A549 (cell line): ENCODE measurements at regions not wholly inside any gene's neighbourhood (a gene's known extent, or its start where the extent isn't known, plus 50 kb on each side); places are given as distances from the start of the nearest gene placed in this dataset.

Source experiments
- ATAC-seq, 2 experiments: fragments of 200-7000 bp in 1 of 2; fragments of >200 bp in 1 of 2; cut with Nextera tagmentation in 1 of 2; cut with Tn5 transposase in 1 of 2; 3 replicates each; pipeline versions ENCODE4 v1.8.0 to v1.9.1; 2018 to 2020; ENCODE audit warnings: mild to moderate bottlenecking in 1 of 2, moderate library complexity in 1 of 2
- CTCF ChIA-PET: fragments of 300-600 bp; sonication (Branson Sonifier 250); formaldehyde crosslinking; extraction: SDS; loops from one replicate; lab custom pipeline; 2021; ENCODE audit warnings: antibody characterized with exemption, inconsistent platforms; lab: Yijun Ruan, JAX
- POLR2A ChIA-PET: fragments of 350-600 bp; formaldehyde crosslinking; extraction: SDS; loops from one replicate; lab custom pipeline; 2021; ENCODE audit warnings: antibody characterized with exemption, inconsistent platforms; lab: Yijun Ruan, JAX
- DNase-seq, 2 experiments: peaks; one replicate each; pipeline versions ENCODE4 v3.0.0 to v3.0.0-alpha.2; 2011 to 2016; ENCODE audit warnings: low read depth in 1 of 2, low spot score in 1 of 2
- FAIRE-seq: peaks from 2 replicates; lab custom pipeline; 2011; peaks lifted over from hg19 to GRCh38; lab: Jason Lieb, UNC
- H3K27ac ChIP-seq, 2 experiments: fragments of >200 bp; sonication (Bioruptor Twin); formaldehyde crosslinking; 3 replicates each; pipeline ENCODE4 v1.5.1; 2016 to 2017
- H3K4me1 ChIP-seq: fragments of >200 bp; sonication (Bioruptor Twin); formaldehyde crosslinking; 3 replicates; pipeline ENCODE4 v1.6.1; 2016
- H3K4me2 ChIP-seq: fragments of >200 bp; sonication (Bioruptor Twin); formaldehyde crosslinking; 3 replicates; pipeline ENCODE4 v1.6.1; 2016
- H3K4me3 ChIP-seq: fragments of >200 bp; sonication (Bioruptor Twin); formaldehyde crosslinking; 3 replicates; pipeline ENCODE4 v1.5.1; 2016
- H3K9me3 ChIP-seq: fragments of >200 bp; sonication (Bioruptor Twin); formaldehyde crosslinking; 3 replicates; pipeline ENCODE4 v1.6.1; 2016
- CBX2 ChIP-seq: fragments of 200-600 bp; sonication (generic); IDR thresholded peaks from 2 replicates; pipeline ENCODE4 v1.6.1; 2016; ENCODE audit warnings: low read depth, mild to moderate bottlenecking, borderline replicate concordance
- CHD2 ChIP-seq: fragments of 150-350 bp; IDR thresholded peaks from 2 replicates; pipeline ENCODE4 v1.6.1; 2014; ENCODE audit warnings: low read length; ENCODE audit not compliant: partially characterized antibody
- ELK1 ChIP-seq: fragments of 150-350 bp; IDR thresholded peaks from 2 replicates; pipeline ENCODE4 v1.6.1; 2014; ENCODE audit warnings: low read depth, mild to moderate bottlenecking, low read length
- EP300 ChIP-seq, 2 experiments: fragments of >200 bp; sonication (Bioruptor Twin); formaldehyde crosslinking; IDR thresholded peaks; 2 replicates in 1 of 2; 3 replicates in 1 of 2; pipeline ENCODE4 v1.6.1; 2016 to 2017
- FOSB ChIP-seq: fragments of 250-450 bp; sonication (Bioruptor Pico); IDR thresholded peaks from 2 replicates; pipeline ENCODE4 v1.5.0; 2020; ENCODE audit warnings: mild to moderate bottlenecking, moderate library complexity
- FOXS1 ChIP-seq: fragments of 250-450 bp; sonication (Bioruptor Pico); IDR thresholded peaks from 2 replicates; pipeline ENCODE4 v1.5.0; 2020; ENCODE audit warnings: mild to moderate bottlenecking, moderate library complexity
- HDAC2 ChIP-seq: fragments of 200-600 bp; sonication (generic); IDR thresholded peaks from 2 replicates; pipeline ENCODE4 v1.6.1; 2016
- HMGXB4 ChIP-seq: fragments of 250-450 bp; sonication (Bioruptor Pico); IDR thresholded peaks from 2 replicates; pipeline ENCODE4 v1.5.0; 2021; ENCODE audit warnings: mild to moderate bottlenecking, moderate library complexity, borderline replicate concordance
- HOXA7 ChIP-seq: fragments of 250-450 bp; sonication (Bioruptor Pico); IDR thresholded peaks from 2 replicates; pipeline ENCODE4 v1.5.0; 2020; ENCODE audit warnings: mild to moderate bottlenecking, moderate library complexity
- HOXB5 ChIP-seq: fragments of 250-450 bp; sonication (Bioruptor Pico); IDR thresholded peaks from 2 replicates; pipeline ENCODE4 v1.5.0; 2020; ENCODE audit warnings: mild to moderate bottlenecking, moderate library complexity
- JUN ChIP-seq, 2 experiments: fragments of >200 bp; sonication (Bioruptor Twin); formaldehyde crosslinking; IDR thresholded peaks; 2 replicates in 1 of 2; 3 replicates in 1 of 2; pipeline ENCODE4 v1.6.1; 2016 to 2017
- MAZ ChIP-seq: fragments of 150-350 bp; IDR thresholded peaks from 2 replicates; pipeline ENCODE4 v1.6.1; 2014; ENCODE audit warnings: antibody characterized with exemption, low read depth, low read length, borderline replicate concordance
- MYC ChIP-seq: IDR thresholded peaks from 2 replicates; pipeline ENCODE4 v1.6.1; 2012; ENCODE audit warnings: mild to moderate bottlenecking, inconsistent platforms, low read length, improper control_type of control experiment, borderline replicate concordance
- NR3C1 ChIP-seq: fragments of >200 bp; sonication (Bioruptor Twin); formaldehyde crosslinking; IDR thresholded peaks from 3 replicates; pipeline ENCODE4 v1.6.1; 2017
- POLR2AphosphoS2 ChIP-seq: conservative IDR thresholded peaks from 2 replicates; pipeline ENCODE4 v1.6.1; 2012; ENCODE audit warnings: low read length, improper control_type of control experiment, inconsistent platforms
- RAD21 ChIP-seq, 2 experiments: fragments of >200 bp in 1 of 2; sonication (Bioruptor Twin) in 1 of 2; formaldehyde crosslinking in 1 of 2; IDR thresholded peaks in 1 of 2; conservative IDR thresholded peaks in 1 of 2; 2 replicates in 1 of 2; 3 replicates in 1 of 2; pipeline ENCODE4 v1.6.1; 2012 to 2018; ENCODE audit warnings: inconsistent platforms in 1 of 2
- RCOR1 ChIP-seq: fragments of 150-350 bp; IDR thresholded peaks from 2 replicates; pipeline ENCODE4 v1.6.1; 2014; ENCODE audit warnings: antibody characterized with exemption, low read length, low read depth
- REST ChIP-seq: fragments of 200-600 bp; sonication (generic); IDR thresholded peaks from 2 replicates; pipeline ENCODE4 v1.6.1; 2016; ENCODE audit warnings: antibody characterized with exemption, mild to moderate bottlenecking, moderate library complexity
- SMC3 ChIP-seq: fragments of >200 bp; sonication (Bioruptor Twin); formaldehyde crosslinking; IDR thresholded peaks from 3 replicates; pipeline ENCODE4 v1.6.1; 2018; ENCODE audit warnings: inconsistent platforms
- SREBF2 ChIP-seq: fragments of 450-650 bp; IDR thresholded peaks from 2 replicates; pipeline ENCODE4 v1.6.1; 2014; ENCODE audit warnings: mild to moderate bottlenecking, moderate library complexity
- USF2 ChIP-seq: fragments of 450-650 bp; IDR thresholded peaks from 2 replicates; pipeline ENCODE4 v1.6.1; 2014; ENCODE audit warnings: antibody characterized with exemption
- ZC3H11A ChIP-seq: fragments of 450-650 bp; IDR thresholded peaks from 2 replicates; pipeline ENCODE4 v1.6.1; 2014; ENCODE audit warnings: antibody characterized with exemption, mild to moderate bottlenecking
- ZSCAN20 ChIP-seq: fragments of 250-450 bp; sonication (Bioruptor Pico); IDR thresholded peaks from 2 replicates; pipeline ENCODE4 v1.8.0; 2022; ENCODE audit warnings: mild to moderate bottlenecking, moderate library complexity
- WGBS: methylation state at CpG from one replicate; pipeline ENCODE4 v1.1.6; 2017; ENCODE audit errors: missing lambda C conversion rate; 5-methylcytosine and 5-hydroxymethylcytosine counted together

- TF ChIP-seq SMC3 (peak; percentile 63), FOSB (CRISPR knock-in tag) (no peak), RAD21 (conservative IDR thresholded peaks at IDR 0.05 in 1 of 2, IDR thresholded peaks at IDR 0.05 in 1 of 2) (peak; percentile 35 to 52; a peak in 3 of 5 replicates), RCOR1 (no peak)
- CTCF ChIA-PET, result interaction anchor here (0.6 to 11.1 kb wide), 16 partner anchors 10 to 422 kb away, joined by 3 to 176 read pairs (median 6); no protein-coding TSS in a partner anchor
- ATAC-seq (no peak), DNase-seq (peak in 1 of 2 experiments; percentile 5), FAIRE-seq (no peak)
- WGBS, result 2% methylated on average over 2 of the region's 2 CpGs
- POLR2A ChIA-PET, result no interaction called here
- no peak overlapping the region for H3K4me3 ChIP-seq
- H3K27ac ChIP-seq, result no peak overlapping the region
- no peaks in the 10 kb centered on the region for H3K4me1 ChIP-seq
- H3K4me2 ChIP-seq, result no peak overlapping the region
- H3K9me3 ChIP-seq, result no peaks in the 10 kb centered on the region
These were observed 91.2 kb downstream of the OTUD1 start for GRCh38 chr10:23530079-23530478.

- TF ChIP-seq HMGXB4 (CRISPR knock-in tag) (no peak), NR3C1 (no peak), USF2 (no peak)
- TF ChIP-seq, all 56 proteins: peak for 0
- Histone ChIP-seq H3K4me2 (no peak overlapping the region), H3K4me1 (no peaks in the 10 kb centered on the region), H3K27ac (no peak overlapping the region), H3K9me3 (no peaks in the 10 kb centered on the region), H3K4me3 (no peak overlapping the region)
- 14% methylated on average over 3 of the region's 3 CpGs for WGBS
- DNase-seq, result no peak
- ChIA-PET CTCF (interaction anchor here (1.0 to 1.6 kb wide), 2 partner anchors 219 to 375 kb away, joined by 3 to 5 read pairs; no protein-coding TSS in a partner anchor), POLR2A (no interaction called here)
- ATAC-seq, result no peak
- no peak for FAIRE-seq
These were observed 94.3 kb downstream of the OTUD1 start for GRCh38 chr10:23533212-23533611.

GRCh38 chr10:23534326-23534725 lies 95.5 kb downstream of the OTUD1 start:
- no peak for TF ChIP-seq REST
- TF ChIP-seq HOXB5 (CRISPR knock-in tag), result no peak
- no peak for TF ChIP-seq MAZ
- no peak for TF ChIP-seq CHD2
- no peak for TF ChIP-seq SMC3
- WGBS, result 19% methylated on average over 4 of the region's 4 CpGs
- Histone ChIP-seq H3K9me3 (no peaks in the 10 kb centered on the region), H3K4me3 (no peak overlapping the region), H3K4me1 (no peaks in the 10 kb centered on the region), H3K27ac (no peak overlapping the region), H3K4me2 (no peak overlapping the region)
- CTCF ChIA-PET, result interaction anchor here (0.9 to 1.6 kb wide), 3 partner anchors 131 to 241 kb away, joined by 3 to 5 read pairs (median 4); no protein-coding TSS in a partner anchor
- FAIRE-seq (no peak), DNase-seq (no peak), ATAC-seq (no peak)
- POLR2A ChIA-PET, result no interaction called here

GRCh38 chr10:23534761-23535160 lies 95.9 kb downstream of the OTUD1 start:
- no peaks in the 10 kb centered on the region for H3K9me3 ChIP-seq
- no peak overlapping the region for H3K4me3 ChIP-seq
- 0% methylated on average over 1 of the region's 1 CpG for WGBS
- no peak for ATAC-seq
- CTCF ChIA-PET, result interaction anchor here (0.6 to 1.6 kb wide), 4 partner anchors 131 to 863 kb away, joined by 3 to 5 read pairs (median 4); no protein-coding TSS in a partner anchor
- no peak overlapping the region for H3K27ac ChIP-seq
- H3K4me2 ChIP-seq, result no peak overlapping the region
- no peak for FAIRE-seq
- H3K4me1 ChIP-seq, result no peaks in the 10 kb centered on the region
- POLR2A ChIA-PET, result no interaction called here
- no peak for DNase-seq
- TF ChIP-seq HOXA7 (CRISPR knock-in tag) (no peak), HDAC2 (no peak), MYC (no peak), FOXS1 (CRISPR knock-in tag) (no peak), EP300 (IDR thresholded peaks at IDR 0.05) (no peak), ZC3H11A (no peak), JUN (IDR thresholded peaks at IDR 0.05) (no peak), POLR2AphosphoS2 (no peak), ELK1 (no peak), CBX2 (no peak), SREBF2 (no peak), ZSCAN20 (CRISPR knock-in tag) (no peak)
